ENCODE measurements at regions not wholly inside any gene's neighbourhood (a gene's known extent, or its start where the extent isn't known, plus 50 kb on each side); places are given as distances from the start of the nearest gene placed in this dataset.
"Not testable (repeated sequence)": the region's sequence is repeated elsewhere in the genome, so short reads cannot be mapped to it uniquely, and the experiment has no call there.

GRCh38 chr3:164064298-164064697, 1014.0 kb downstream of the SI start:
- Histone ChIP-seq H3K9ac (no peak overlapping the region), H3K36me3 (no peaks in the 10 kb centered on the region), H3K27me3 (no peaks in the 10 kb centered on the region), H3K4me3 (no peak overlapping the region), H3K9me3 (no peaks in the 10 kb centered on the region), H3K4me1 (no peaks in the 10 kb centered on the region), H3K4me2 (no peak overlapping the region), H3K27ac (no peak overlapping the region), H4K20me1 (no peaks in the 10 kb centered on the region)
- TF ChIP-seq Cebpa-rat (IDR thresholded peaks at IDR 0.05), result no peak

GRCh38 chr3:164060923-164061322, 1017.4 kb downstream of the SI start:
- no peak for TF ChIP-seq Cebpa-rat (IDR thresholded peaks at IDR 0.05)
- no peak overlapping the region for H3K4me2 ChIP-seq
- no peak overlapping the region for H3K4me3 ChIP-seq
- H3K9ac ChIP-seq, result no peak overlapping the region
- H3K27ac ChIP-seq, result no peak overlapping the region
- H3K9me3 ChIP-seq, result no peaks in the 10 kb centered on the region
- H4K20me1 ChIP-seq, result no peaks in the 10 kb centered on the region
- no peaks in the 10 kb centered on the region for H3K4me1 ChIP-seq
- H3K27me3 ChIP-seq, result no peaks in the 10 kb centered on the region
- H3K36me3 ChIP-seq, result no peaks in the 10 kb centered on the region

- no peaks in the 10 kb centered on the region for H3K27me3 ChIP-seq
These were observed 1028.4 kb downstream of the SI start for GRCh38 chr3:164049847-164050246.

GRCh38 chr3:164048451-164048850, 1029.8 kb downstream of the SI start:
- H3K4me2 ChIP-seq, result no peak overlapping the region
- no peak overlapping the region for H3K9ac ChIP-seq
- H3K27ac ChIP-seq, result no peak overlapping the region
- H3K4me3 ChIP-seq, result no peak overlapping the region
- no peaks in the 10 kb centered on the region for H3K9me3 ChIP-seq
- H3K27me3 ChIP-seq, result no peaks in the 10 kb centered on the region
- no peak; the same call in 1 of the 2 replicates for TF ChIP-seq Cebpa-rat (IDR thresholded peaks at IDR 0.05)
- H4K20me1 ChIP-seq, result no peaks in the 10 kb centered on the region
- no peaks in the 10 kb centered on the region for H3K4me1 ChIP-seq
- H3K36me3 ChIP-seq, result no peaks in the 10 kb centered on the region

More at GRCh38 chr3:164049847-164050246, 1028.4 kb downstream of the SI start:
- no peaks in the 10 kb centered on the region for H4K20me1 ChIP-seq
- no peaks in the 10 kb centered on the region for H3K36me3 ChIP-seq
- no peak overlapping the region for H3K27ac ChIP-seq
- no peak overlapping the region for H3K9ac ChIP-seq
- no peaks in the 10 kb centered on the region for H3K9me3 ChIP-seq
- TF ChIP-seq Cebpa-rat (IDR thresholded peaks at IDR 0.05), result no peak
- no peak overlapping the region for H3K4me2 ChIP-seq
- H3K4me3 ChIP-seq, result no peak overlapping the region
- no peaks in the 10 kb centered on the region for H3K4me1 ChIP-seq

- H3K27ac ChIP-seq, result no peak overlapping the region
- H3K9ac ChIP-seq, result no peak overlapping the region
These were observed 1037.3 kb downstream of the SI start for GRCh38 chr3:164040991-164041390.

GRCh38 chr3:164030194-164030593, 1048.1 kb downstream of the SI start:
- H4K20me1 ChIP-seq, result no peaks in the 10 kb centered on the region
- H3K27ac ChIP-seq, result no peak overlapping the region
- H3K4me2 ChIP-seq, result no peak overlapping the region
- H3K4me3 ChIP-seq, result no peak overlapping the region
- no peaks in the 10 kb centered on the region for H3K4me1 ChIP-seq
- H3K27me3 ChIP-seq, result no peaks in the 10 kb centered on the region
- no peaks in the 10 kb centered on the region for H3K36me3 ChIP-seq
- H3K9ac ChIP-seq, result no peak overlapping the region
- no peak for TF ChIP-seq Cebpa-rat (IDR thresholded peaks at IDR 0.05)
- H3K9me3 ChIP-seq, result no peaks in the 10 kb centered on the region

More at GRCh38 chr3:164040991-164041390, 1037.3 kb downstream of the SI start:
- H3K4me2 ChIP-seq, result no peak overlapping the region
- no peaks in the 10 kb centered on the region for H3K4me1 ChIP-seq
- no peaks in the 10 kb centered on the region for H3K9me3 ChIP-seq
- TF ChIP-seq Cebpa-rat (IDR thresholded peaks at IDR 0.05), result no peak
- H3K27me3 ChIP-seq, result no peaks in the 10 kb centered on the region
- no peak overlapping the region for H3K4me3 ChIP-seq
- no peaks in the 10 kb centered on the region for H4K20me1 ChIP-seq
- H3K36me3 ChIP-seq, result no peaks in the 10 kb centered on the region

- no peaks in the 10 kb centered on the region for H3K27me3 ChIP-seq
- TF ChIP-seq Cebpa-rat (IDR thresholded peaks at IDR 0.05), result no peak
- H3K27ac ChIP-seq, result no peak overlapping the region
- H3K9ac ChIP-seq, result no peak overlapping the region
- H4K20me1 ChIP-seq, result no peaks in the 10 kb centered on the region
- H3K4me3 ChIP-seq, result no peak overlapping the region
- H3K9me3 ChIP-seq, result no peaks in the 10 kb centered on the region
- no peak overlapping the region for H3K4me2 ChIP-seq
- no peaks in the 10 kb centered on the region for H3K36me3 ChIP-seq
- no peaks in the 10 kb centered on the region for H3K4me1 ChIP-seq
These were observed 1053.5 kb downstream of the SI start for GRCh38 chr3:164024786-164025185.

GRCh38 chr3:164023480-164023879, 1054.8 kb downstream of the SI start:
- no peak overlapping the region for H3K9ac ChIP-seq
- no peaks in the 10 kb centered on the region for H3K4me1 ChIP-seq
- no peaks in the 10 kb centered on the region for H3K9me3 ChIP-seq
- no peaks in the 10 kb centered on the region for H3K36me3 ChIP-seq
- H3K27ac ChIP-seq, result no peak overlapping the region
- H4K20me1 ChIP-seq, result no peaks in the 10 kb centered on the region
- no peak overlapping the region for H3K4me3 ChIP-seq
- H3K27me3 ChIP-seq, result no peaks in the 10 kb centered on the region
- H3K4me2 ChIP-seq, result no peak overlapping the region
- TF ChIP-seq Cebpa-rat (IDR thresholded peaks at IDR 0.05), result no peak

GRCh38 chr3:164018500-164018899, 1059.8 kb downstream of the SI start:
- Histone ChIP-seq H3K36me3 (no peaks in the 10 kb centered on the region), H3K9me3 (no peaks in the 10 kb centered on the region), H4K20me1 (no peaks in the 10 kb centered on the region), H3K27ac (no peak overlapping the region), H3K4me2 (no peak overlapping the region), H3K27me3 (no peaks in the 10 kb centered on the region), H3K4me1 (no peaks in the 10 kb centered on the region), H3K9ac (no peak overlapping the region), H3K4me3 (no peak overlapping the region)
- no peak for TF ChIP-seq Cebpa-rat (IDR thresholded peaks at IDR 0.05)

- Histone ChIP-seq H3K4me1 (no peaks in the 10 kb centered on the region), H3K4me2 (no peak overlapping the region), H3K27ac (no peak overlapping the region), H3K9me3 (peaks cover 6% of the 10 kb centered on the region; the same call in 1 of the 2 replicates), H4K20me1 (no peaks in the 10 kb centered on the region), H3K9ac (no peak overlapping the region), H3K4me3 (no peak overlapping the region), H3K36me3 (no peaks in the 10 kb centered on the region), H3K27me3 (no peaks in the 10 kb centered on the region)
- TF ChIP-seq Cebpa-rat (IDR thresholded peaks at IDR 0.05), result no peak
These were observed 1070.5 kb downstream of the SI start for GRCh38 chr3:164007765-164008164.

GRCh38 chr3:164004205-164004604, 1074.1 kb downstream of the SI start:
- no peaks in the 10 kb centered on the region for H4K20me1 ChIP-seq
- H3K4me3 ChIP-seq, result no peak overlapping the region
- no peak overlapping the region for H3K9ac ChIP-seq
- no peaks in the 10 kb centered on the region for H3K27me3 ChIP-seq
- H3K36me3 ChIP-seq, result no peaks in the 10 kb centered on the region
- H3K9me3 ChIP-seq, result peaks cover 6% of the 10 kb centered on the region; the same call in 1 of the 2 replicates
- H3K4me2 ChIP-seq, result no peak overlapping the region
- H3K4me1 ChIP-seq, result no peaks in the 10 kb centered on the region
- no peak overlapping the region for H3K27ac ChIP-seq
- TF ChIP-seq Cebpa-rat (IDR thresholded peaks at IDR 0.05), result no peak

GRCh38 chr3:164003016-164003415, 1075.3 kb downstream of the SI start:
- H3K36me3 ChIP-seq, H3K9me3 ChIP-seq, H3K9ac ChIP-seq, H4K20me1 ChIP-seq, H3K27me3 ChIP-seq, H3K4me1 ChIP-seq, H3K4me3 ChIP-seq, H3K27ac ChIP-seq, H3K4me2 ChIP-seq: not testable (repeated sequence)

All from BLaER1 (cell line).